HG02610 (cell line): ENCODE measurements at regions not wholly inside any gene's neighbourhood (a gene's known extent, or its start where the extent isn't known, plus 50 kb on each side); places are given as distances from the start of the nearest gene placed in this dataset.

Experiments
- ATAC-seq: cut with Tn5 transposase; IDR thresholded peaks from one replicate; pipeline ENCODE4 v1.9.1; 2021; ENCODE audit warnings: mild to moderate bottlenecking, moderate library complexity; ENCODE audit not compliant: unreplicated experiment

- ATAC-seq: no peak
Measured at GRCh38 chr11:92276773-92277172, 52.2 kb downstream of the FAT3 start.

- ATAC-seq: no peak
Measured at GRCh38 chr11:92277871-92278270, 53.3 kb downstream of the FAT3 start.

- no peak for ATAC-seq
Measured at GRCh38 chr11:92278791-92279433, 54.3 kb downstream of the FAT3 start.

DNA sequence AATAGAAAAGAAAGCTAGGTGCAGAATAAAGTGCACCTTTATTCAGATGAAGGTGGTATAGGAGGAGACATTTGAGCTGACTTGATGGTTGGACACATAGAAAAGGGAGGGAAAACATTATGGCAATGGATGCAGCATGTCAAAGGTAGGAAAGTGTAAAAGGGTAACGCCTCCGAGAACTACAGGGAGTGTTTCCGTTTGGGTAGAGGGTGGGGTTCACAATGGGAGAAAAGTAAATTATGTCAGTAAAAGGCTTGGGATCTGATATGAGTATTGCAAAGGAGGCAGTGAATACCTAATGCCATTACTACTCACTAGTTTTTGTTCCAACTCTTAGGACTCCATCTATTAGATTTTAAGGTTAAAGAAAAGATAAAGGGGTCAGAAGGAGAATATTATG is 59.5 kb downstream of the FAT3 start:
- no peak for ATAC-seq

DNA sequence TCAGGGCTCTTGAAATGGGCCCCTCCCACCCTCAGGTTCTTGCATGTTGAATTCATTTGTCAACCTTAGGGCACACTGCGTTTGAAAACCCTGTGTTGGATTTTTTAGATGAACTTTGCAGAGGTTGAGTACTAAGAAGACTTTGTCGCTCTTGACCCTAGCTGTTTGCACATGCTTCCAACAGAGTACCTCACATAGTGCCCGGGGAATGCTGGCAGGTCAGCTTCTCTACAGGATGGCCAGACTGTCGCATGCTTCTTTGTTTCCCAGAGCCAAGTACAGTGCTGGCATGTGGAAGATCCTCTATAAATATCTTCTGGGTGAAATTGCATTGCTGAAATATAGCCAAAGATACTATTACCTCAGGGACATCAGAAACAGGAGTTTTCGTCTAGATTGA is 59.9 kb downstream of the FAT3 start:
- ATAC-seq: no peak

- ATAC-seq: no peak
Measured at GRCh38 chr11:92285776-92286175, 61.2 kb downstream of the FAT3 start.

DNA sequence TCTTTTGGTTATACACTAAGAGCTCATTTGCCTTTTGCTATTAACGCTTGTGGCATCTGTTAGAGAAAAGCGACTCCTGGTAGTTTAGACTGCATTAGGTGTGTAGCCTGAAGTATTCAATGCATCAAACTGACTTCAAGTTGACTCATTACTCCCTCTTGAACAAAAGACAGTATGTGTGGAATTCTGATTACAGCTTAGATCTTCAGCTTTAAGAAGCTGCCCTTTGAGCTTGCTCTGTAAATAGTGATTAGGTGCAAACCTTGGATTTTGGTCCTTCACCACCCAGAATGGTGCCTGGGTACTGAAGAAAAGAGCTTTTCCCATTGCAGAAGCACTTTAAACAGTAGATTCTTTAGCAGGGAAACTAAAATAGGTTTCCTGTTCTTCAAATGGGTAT is 62.1 kb downstream of the FAT3 start:
- no peak for ATAC-seq

GRCh38 chr11:92295175-92296137 is 70.8 kb downstream of the FAT3 start:
- no peak for ATAC-seq

GRCh38 chr11:92296138-92296515 is 71.5 kb downstream of the FAT3 start:
- ATAC-seq: no peak

- no peak for ATAC-seq
Measured at GRCh38 chr11:92297567-92298553, 73.2 kb downstream of the FAT3 start.

DNA sequence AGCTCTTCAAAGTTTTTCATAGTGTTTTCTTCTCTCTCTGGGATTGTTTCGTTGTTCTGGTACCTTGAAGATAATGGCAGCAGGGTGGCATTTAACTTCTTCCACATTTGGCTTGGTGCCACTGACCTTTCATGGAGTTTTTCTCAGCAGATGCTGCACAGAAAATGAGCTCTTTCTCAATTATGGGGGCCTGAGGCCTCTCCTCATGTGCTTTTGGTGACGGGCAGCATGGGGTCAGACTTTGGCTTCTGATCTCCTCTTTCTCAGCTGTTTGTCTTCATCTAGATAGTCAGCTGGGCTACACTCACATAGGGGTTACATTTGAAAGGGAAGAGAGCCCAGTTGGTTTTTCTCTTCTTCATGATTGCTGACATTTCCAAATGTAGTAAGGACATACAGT is 76.3 kb downstream of the FAT3 start:
- ATAC-seq: no peak

DNA sequence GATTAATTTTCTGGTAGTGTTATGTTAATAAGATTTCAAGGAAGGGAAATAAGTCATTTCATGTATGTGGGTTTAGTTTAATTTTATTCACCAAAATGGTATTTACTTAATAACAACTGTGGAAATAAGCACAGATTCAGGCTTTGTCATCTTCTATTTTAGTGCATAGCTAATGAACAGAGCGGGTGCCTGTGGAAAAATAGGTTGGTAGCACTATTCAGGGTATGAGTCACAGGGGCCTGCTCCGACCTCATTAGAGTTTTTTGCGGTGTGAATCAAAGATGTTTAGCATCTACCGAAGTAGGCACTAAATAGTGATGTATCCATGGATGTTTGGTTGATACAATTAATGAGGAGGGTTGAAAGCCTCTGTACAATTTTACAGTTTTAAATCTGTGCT is 78.2 kb downstream of the FAT3 start:
- ATAC-seq: no peak

- ATAC-seq: no peak
Measured at GRCh38 chr11:92304271-92304670, 79.7 kb downstream of the FAT3 start.

- ATAC-seq: no peak
Measured at GRCh38 chr11:92306966-92307510, 82.4 kb downstream of the FAT3 start.

DNA sequence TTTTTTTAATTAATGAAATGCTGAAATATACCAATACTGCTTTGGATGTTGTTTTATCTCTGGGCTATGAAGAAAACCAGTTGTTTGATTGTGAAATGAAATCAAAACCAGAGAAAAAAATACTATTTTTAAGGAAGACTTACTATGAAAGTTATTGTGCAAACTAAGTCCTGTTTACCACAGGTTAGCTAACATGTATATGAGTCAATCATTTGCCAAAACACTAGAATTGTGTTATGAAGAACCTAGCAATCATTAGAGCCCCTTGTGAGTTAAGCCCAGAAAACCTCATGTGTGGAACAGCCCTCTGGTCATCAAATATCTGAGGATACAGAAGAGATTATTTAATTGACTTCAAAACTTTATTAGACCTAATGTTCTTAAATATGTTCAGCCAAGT is 83.7 kb downstream of the FAT3 start:
- ATAC-seq: no peak

DNA sequence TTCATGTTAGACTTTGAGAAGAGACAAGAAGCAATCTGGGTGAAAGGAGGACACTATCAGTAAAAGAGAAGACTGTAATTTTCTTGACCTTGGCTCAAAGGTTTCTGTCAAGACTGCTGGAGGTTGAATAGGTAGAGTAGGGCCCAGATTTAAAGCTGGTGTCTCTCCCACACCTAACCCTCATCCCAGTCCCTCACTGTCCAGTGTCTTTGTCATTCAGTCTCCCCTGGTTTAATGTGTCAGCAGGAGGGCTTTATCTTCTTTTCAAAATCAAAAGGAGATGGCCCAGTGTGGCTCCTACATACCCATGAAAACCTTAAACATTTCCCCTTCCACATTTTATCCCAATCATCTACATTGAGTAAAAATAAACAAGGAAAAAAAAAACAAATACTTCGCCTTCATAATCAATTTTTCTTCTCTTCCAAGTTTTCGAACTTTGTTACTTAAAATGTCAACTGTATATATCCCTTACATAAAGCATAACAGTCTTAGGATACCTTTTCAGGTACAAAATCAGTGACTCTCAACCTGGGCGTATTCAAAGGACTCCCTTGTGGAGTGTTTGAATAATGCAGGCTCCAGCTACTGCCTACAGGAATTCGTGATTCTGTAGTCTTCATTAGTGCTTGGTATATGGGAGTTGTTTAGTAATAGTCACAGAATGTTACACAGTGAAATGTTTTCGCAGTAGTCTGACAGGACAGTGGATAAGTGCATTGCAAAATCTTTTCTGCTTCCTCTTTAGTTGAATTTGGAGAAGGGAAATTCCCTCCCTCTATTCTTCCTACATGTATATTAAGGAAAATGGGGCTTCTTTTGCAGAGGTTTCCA is 87.2 kb downstream of the FAT3 start:
- ATAC-seq: no peak

DNA sequence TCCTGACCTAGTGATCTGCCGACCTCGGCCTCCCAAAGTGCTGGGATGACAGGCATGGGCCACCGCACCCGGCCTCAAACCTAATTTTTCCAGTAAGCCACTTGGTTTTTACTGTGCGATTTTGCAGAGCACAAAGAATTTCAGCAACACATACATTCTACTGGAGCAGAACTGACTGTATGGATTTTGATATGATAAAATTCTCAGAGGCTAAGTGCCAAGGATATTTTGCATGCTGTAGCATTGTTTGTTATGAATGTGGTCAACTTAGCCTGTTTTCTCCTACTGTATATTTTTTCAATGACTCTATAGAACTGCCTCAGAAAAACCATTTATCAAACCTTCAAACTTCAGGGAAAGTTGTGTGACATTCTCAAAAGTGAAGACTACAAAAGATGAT is 89.2 kb downstream of the FAT3 start:
- no peak for ATAC-seq

DNA sequence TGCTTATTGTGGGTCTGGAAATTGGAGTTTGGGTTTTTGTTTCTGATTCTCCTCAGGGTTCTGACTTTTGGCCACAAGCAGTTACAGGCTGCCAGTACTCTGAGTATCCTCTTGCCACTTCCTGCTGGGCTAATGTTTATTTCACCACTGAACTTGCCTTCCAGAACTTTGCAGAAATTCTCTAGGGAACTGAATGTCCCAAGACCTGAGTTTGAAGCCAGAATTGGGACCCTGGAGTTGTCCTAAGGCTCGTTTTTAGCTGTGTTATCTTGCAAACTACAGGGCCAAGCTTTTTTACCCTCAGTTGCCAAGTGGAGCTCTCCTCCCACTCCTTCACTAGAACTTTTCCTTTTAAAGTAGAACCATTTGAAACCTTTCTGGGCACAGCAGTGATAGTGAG is 89.9 kb downstream of the FAT3 start:
- ATAC-seq: no peak

DNA sequence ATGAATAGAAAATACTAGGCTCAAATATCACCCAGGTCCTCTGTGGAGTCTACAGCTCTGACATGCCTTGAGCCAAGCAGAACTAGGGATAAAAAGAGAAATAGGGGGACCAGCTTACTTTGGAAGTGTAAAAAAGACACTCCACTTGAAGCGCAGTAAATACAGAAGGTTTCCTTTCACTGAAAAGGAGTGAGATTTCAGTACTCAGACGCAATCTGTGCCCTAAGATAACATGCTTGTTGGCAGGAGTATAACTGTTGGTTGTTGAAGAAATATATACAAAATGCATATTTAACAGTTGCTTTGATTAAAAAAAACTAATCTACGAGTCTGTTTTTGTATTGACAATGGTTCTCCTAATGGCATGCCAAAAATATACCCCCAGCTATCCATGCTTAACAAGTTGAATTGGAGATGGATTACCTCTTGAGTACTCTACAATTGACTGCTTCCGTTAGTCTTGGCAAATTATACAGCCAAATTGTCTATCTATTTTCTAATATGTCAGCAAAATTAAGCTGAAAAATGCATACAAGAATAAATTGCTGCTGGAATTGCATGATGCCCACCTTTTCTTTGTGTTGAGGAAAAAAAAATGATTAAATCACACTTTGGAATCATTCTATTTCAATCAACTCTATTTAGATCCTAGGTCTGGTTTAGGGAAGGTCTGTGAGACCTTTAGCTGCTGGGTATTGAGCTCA is 91.6 kb downstream of the FAT3 start:
- no peak for ATAC-seq
